GM18858 (cell line): ENCODE measurements at regions not wholly inside any gene's neighbourhood (a gene's known extent, or its start where the extent isn't known, plus 50 kb on each side); places are given as distances from the start of the nearest gene placed in this dataset.

Experiments
- ATAC-seq: cut with Tn5 transposase; IDR thresholded peaks from one replicate; pipeline ENCODE4 v1.9.1; 2021; ENCODE audit not compliant: unreplicated experiment

- ATAC-seq, result no peak
Measured at GRCh38 chr10:9645928-9646600, 1371.6 kb upstream of the CELF2 start.

GRCh38 chr10:9654261-9654660 is 1363.4 kb upstream of the CELF2 start:
- no peak for ATAC-seq

GRCh38 chr10:9656386-9656785 is 1361.3 kb upstream of the CELF2 start:
- no peak for ATAC-seq

GRCh38 chr10:9656996-9657395 is 1360.7 kb upstream of the CELF2 start:
- no peak for ATAC-seq

- no peak for ATAC-seq
Measured at GRCh38 chr10:9657530-9657929, 1360.1 kb upstream of the CELF2 start.

- no peak for ATAC-seq
Measured at GRCh38 chr10:9668411-9668810, 1349.3 kb upstream of the CELF2 start.

- no peak for ATAC-seq
Measured at GRCh38 chr10:9670911-9671310, 1346.8 kb upstream of the CELF2 start.

GRCh38 chr10:9681655-9682054 is 1336.0 kb upstream of the CELF2 start:
- ATAC-seq, result no peak

GRCh38 chr10:9682802-9683201 is 1334.9 kb upstream of the CELF2 start:
- ATAC-seq, result no peak

- no peak for ATAC-seq
Measured at GRCh38 chr10:9684186-9684585, 1333.5 kb upstream of the CELF2 start.

- no peak for ATAC-seq
Measured at GRCh38 chr10:9685596-9685995, 1332.1 kb upstream of the CELF2 start.

GRCh38 chr10:9688711-9689110 is 1329.0 kb upstream of the CELF2 start:
- ATAC-seq, result no peak

GRCh38 chr10:9707216-9707615 is 1310.5 kb upstream of the CELF2 start:
- ATAC-seq, result no peak

GRCh38 chr10:9709849-9710248 is 1307.8 kb upstream of the CELF2 start:
- ATAC-seq, result no peak

GRCh38 chr10:9712393-9712792 is 1305.3 kb upstream of the CELF2 start:
- ATAC-seq, result no peak

GRCh38 chr10:9719246-9719645 is 1298.4 kb upstream of the CELF2 start:
- ATAC-seq, result no peak

GRCh38 chr10:9733766-9734165 is 1283.9 kb upstream of the CELF2 start:
- no peak for ATAC-seq

GRCh38 chr10:9734218-9734617 is 1283.5 kb upstream of the CELF2 start:
- no peak for ATAC-seq

GRCh38 chr10:9735731-9736130 is 1281.9 kb upstream of the CELF2 start:
- ATAC-seq, result no peak

- no peak for ATAC-seq
Measured at GRCh38 chr10:9743639-9744038, 1274.0 kb upstream of the CELF2 start.

- ATAC-seq, result no peak
Measured at GRCh38 chr10:9745158-9745557, 1272.5 kb upstream of the CELF2 start.

GRCh38 chr10:9757176-9757575 is 1260.5 kb upstream of the CELF2 start:
- ATAC-seq, result no peak

- no peak for ATAC-seq
Measured at GRCh38 chr10:9759596-9759995, 1258.1 kb upstream of the CELF2 start.
